NCI-H187 (cell line): ENCODE measurements at regions not wholly inside any gene's neighbourhood (a gene's known extent, or its start where the extent isn't known, plus 50 kb on each side); places are given as distances from the start of the nearest gene placed in this dataset.

Source experiments
- DNase-seq, 2 experiments: peaks; one replicate each; lab custom pipeline; 2025; lab: John Stamatoyannopoulos, UW

DNA sequence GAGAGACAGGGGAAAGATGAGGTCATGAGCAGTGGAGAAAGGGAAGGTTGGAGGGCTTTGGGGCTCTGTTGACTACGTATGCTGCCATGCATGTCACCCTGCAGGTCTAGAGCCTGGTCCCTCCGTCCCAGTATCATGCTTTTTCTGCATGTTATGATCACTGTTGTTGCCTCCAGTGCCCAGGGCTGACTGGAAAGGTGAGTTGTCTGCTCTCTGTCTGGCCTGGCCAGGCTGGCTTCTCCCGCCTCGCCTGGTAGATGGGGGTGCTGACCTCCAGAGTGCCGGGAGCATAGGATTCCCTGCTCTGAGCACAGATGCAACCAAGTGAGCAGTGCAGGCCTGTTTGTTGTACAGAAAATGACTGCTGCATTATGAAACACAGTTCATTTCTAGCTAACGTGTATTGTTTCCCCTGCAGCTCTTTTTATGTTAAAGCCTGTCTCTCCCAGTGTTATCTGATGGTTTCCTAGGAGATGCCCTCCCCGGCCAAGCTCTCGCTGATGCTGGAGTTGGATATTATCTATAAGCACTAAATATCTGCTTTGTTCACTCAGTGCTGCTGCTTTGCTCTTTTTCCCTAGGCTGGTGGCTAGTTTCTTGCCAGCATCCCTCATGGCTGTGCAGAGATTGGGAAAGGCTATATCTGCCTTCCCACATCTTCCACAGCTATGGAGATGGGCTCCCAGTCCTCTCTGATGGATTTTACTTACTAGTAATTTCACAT lies 158.2 kb downstream of the TDRD15 start:
- no peak for DNase-seq

DNA sequence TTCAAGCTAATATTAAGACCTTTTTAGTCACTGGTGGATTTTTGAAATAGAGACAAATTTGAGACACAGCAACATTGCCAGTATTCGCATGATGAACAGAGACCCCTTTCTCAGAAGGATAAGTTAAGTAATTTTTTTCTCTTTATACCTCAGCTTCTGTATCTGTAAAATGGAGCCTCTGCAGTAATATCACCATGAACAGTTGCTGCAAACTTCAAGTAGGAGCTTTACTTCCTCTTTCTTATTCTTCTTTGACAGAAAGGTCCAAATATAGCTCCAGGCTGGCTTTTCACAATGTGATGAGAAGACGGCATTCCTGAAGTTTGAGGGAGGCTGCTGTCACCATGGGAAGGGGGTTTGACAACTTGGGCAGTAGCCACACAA lies 158.7 kb downstream of the TDRD15 start:
- no peak for DNase-seq

DNA sequence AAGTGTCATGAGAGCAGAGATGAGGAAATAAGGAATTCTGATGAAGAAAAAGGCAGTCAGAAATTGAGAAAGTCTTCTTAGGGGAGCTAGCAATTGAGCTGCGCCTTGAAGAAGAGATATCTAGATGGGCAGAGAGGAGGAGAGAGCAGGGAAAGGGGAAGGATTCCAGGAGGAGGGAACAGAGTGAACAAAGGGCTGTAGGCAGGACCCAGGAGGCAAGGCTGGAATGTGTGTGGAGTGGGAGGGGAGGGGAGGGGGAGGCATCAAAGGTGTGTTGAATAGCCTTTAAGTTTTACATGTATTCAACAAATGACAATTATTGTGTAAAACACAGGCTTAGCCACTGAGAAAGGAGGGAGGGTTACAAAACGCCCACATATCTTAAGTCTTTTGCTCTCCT lies 164.5 kb downstream of the TDRD15 start:
- DNase-seq, result no peak

DNA sequence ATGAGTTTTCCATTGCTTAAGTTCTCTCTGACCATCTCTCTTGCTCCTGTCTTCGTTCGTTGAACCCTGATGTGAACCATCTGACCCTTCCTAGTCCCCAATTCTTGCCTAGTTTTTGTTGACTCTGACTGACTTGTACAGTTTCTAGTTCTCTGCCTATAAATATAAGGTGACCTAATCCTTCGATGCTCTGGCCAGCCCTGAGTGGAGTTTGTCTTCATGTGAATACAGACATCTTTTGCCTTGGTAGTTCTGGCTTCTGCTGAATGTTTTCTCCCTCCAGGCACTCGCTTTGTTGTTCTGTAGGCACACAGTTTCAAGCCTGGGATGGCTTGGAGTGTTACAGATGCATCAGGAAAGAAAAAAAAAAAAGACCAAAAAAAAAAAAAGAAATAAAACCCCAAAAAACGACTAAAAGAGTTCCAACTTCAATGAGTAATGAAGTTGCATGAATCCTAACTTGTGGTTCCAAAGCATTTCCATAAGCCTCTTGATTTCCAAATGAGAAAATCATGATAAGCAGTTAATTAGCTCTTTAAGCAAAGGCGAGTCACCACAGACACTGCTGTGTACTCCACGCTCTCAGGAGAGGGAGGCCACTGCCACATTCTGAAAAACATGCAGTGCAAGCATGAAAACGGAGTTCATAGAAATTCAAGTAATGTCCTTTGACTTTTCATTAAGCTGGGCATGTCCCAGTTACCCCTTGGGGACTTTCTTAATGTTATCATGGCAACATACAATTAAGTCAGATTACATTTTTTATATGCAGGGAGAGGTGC lies 165.2 kb downstream of the TDRD15 start:
- DNase-seq, result no peak

DNA sequence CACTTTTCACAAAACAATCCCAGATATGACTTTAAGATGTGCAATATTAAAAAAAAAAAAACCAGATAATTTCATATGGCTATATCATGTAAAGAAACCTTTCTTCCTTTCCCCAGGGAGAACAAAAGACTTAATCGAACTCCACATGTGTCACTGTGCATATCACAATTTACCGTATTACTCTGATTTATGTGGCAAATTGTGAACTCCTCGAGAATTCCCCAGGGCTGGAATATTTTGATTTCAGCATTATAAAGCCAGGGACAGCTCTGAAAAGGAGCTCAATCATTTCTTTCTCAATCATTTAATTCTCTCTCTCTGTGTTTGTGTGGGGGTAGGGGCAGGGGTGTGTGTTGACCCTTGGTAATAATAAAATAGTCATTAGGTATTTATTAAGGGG lies 165.8 kb downstream of the TDRD15 start:
- DNase-seq, result no peak

DNA sequence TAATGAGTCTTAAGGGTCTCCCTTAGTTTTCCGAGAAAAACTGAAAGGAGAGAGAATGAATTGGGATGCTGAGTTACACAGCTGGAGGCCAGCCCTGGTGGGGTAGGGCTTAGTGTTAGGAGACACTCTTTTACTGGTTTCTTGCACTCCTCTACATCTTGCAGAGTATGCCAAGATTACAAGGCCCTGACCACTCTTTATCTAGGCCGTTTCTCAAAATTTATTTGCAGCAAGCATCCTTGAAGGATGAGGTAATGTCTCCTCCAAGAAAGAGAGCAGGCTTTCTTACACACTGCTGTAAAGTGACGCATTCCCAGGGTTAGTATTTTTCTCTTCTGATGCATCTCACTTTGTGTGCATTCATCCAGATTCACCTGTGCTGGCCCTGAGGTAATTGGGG lies 166.2 kb downstream of the TDRD15 start:
- DNase-seq, result no peak

DNA sequence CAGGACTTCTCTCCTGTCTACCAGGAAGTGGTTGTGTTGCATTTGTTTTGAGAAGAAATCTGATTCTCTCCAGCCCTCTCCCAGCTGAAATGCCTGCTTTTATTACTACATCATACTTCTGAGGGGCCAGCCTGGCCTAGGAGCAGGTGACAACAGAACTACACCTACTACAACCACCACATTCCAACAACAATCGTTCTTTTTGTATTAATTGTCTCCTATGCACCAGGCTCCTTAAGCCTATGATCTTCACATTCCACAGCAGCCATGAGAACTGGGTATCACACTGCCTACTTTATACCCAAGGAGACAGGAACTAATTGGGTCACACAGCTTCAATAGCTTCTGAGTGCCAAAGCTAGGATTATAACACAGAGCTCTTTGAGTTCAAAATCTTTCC lies 167.7 kb downstream of the TDRD15 start:
- DNase-seq, result no peak

DNA sequence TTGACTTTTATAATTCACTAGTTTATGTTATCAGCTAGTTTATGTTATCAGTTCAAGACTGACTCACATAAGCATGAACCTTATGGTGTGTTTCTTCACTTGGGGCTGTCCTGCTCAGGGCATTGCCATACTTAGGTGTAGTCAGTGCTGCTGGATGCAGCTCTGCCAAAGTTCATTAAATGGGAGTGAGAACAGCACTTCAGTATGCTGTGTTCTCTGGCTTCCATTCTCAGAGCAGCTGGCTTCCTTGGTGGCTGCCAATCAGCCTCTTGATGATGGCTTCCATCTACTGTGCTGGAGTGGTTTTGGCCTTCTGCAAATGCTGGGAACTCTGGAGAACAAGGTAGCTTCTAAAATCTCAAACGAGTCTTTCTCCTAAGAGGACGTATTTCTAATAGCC lies 170.7 kb downstream of the TDRD15 start:
- DNase-seq, result no peak

DNA sequence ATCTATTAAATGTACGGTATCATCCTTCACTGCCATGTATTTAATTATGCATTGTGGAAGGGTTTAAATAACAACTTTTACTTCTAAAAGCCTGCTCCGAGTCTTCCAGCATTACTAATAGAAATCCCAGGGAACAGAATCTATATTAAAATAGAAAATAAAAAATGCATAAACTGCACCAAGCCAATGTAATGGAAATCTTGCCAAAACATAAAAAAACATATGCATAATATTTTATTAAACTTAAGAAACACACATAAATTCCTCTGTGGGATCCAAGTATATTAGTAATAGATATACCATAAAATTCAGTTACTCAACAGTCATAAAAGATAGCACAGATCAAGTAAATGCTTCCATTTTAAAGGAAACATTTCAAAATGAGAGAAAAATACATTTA lies 175.6 kb downstream of the TDRD15 start:
- no peak for DNase-seq

DNA sequence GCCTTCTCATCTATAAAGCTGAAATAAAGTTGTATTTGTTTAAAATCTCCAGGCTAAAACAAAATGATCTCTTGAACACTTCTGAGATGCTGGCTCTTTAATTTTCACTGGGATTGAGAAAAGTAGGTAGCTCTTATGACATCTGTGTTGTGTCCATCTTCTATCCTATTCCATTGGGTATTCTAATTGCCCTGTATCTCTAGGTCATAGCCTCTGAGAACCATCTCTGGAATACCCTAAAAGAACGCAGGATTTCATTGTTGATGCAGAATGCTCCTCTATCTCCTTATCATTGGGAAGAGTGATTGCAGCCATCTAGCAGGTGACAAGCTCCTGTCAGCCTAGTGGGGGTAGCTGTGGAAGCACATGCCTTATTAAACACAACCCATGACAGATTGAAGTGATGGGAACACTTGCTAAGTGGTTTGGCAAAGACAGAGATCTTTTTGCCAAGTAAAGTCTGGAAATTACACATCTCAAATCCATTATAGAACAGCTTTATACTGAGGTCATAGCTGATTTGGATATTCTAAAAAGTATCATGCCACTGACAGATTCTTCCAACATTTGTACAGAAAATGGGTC lies 178.2 kb downstream of the TDRD15 start:
- DNase-seq, result no peak

DNA sequence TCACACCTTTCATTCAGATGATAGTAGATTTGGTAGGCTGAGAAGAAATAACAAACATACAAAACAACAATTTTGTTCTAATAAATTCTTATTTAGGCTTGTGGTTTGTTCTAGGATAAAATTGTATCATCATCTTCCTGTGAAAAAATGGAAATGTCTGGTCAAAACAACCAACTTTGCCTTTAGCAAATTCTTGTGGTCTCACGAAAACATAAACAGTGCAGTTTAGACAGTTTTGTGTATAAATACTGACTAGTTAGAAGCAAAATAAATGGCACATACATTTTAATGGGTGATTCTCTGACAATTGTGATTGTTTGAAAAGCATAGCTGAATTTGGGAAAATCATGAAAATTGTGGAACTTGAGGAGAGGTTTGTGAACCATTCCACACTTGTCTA lies 180.1 kb downstream of the TDRD15 start:
- no peak for DNase-seq

DNA sequence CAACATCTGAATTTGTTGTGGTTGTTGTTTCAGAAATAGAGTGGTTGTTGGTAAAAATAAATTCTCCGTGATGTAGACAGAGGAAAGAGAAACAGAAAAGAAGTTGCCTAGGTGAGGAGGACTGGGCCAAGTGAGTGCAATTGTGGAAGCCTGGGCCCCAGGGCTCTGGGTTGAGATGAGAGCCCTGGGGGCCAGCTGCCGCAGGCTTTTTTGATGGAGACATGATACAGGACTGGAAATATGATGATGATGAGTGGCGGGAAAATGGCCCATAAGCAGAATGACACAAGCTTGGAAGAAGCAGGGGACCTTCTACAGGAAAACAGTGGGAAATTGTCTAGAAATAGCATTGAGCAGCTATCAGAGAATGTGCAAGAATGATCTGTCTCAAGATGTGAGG lies 181.8 kb downstream of the TDRD15 start:
- DNase-seq, result no peak

DNA sequence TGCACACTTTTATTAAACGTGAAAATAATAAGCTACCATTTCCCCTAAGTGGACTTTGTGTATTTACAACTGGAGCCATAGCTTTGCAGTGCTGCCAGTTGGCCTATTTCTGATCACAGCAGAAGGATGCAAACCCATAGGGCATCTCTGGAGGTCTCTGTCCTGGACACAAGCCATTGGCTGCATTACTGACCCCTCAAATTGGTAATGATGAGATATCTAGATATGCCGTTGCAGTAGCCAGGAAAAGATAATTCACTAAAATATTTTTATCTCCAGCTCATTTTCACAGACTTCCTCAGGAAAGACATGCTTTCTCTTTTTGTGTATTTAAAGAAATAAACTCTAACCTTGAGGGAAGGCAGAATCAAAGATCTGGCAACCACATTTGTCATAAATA lies 182.5 kb downstream of the TDRD15 start:
- DNase-seq, result no peak

DNA sequence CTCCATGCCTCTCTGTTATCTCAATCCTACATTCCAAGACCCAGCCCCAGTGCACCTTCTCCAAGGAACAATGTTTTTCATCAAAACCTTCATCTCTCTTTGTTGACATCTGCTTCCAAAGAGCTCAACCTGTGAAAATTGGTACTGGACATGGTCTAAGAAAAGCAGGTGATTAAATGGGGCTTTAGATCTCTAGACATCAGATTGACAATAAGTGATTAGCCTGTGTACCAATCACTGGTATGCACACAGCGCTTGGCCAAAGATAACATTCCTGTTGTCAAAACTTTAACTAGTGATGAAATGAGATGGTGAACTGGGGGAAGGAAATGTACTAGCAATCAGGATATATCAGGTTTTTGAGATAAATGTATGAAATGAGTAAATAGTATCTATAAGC lies 183.3 kb downstream of the TDRD15 start:
- no peak for DNase-seq

DNA sequence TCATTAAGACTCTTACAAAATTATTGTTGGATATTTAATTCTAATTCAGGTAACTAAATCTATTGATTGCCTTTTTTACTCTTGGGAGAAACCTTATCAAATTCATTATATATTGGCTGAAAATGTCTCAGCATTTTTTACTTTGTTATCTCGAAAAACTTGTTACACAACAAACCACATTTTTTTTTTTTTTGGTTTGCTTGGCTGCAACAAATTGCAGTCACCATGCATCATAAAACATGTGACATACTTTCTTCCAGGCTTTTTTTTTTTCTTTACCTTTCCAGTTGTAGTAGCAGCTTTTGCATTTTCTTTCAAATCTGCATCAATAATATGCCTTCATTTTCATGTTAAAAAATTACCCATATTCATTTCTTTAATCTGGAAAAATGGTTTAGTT lies 186.7 kb downstream of the TDRD15 start:
- DNase-seq, result no peak

DNA sequence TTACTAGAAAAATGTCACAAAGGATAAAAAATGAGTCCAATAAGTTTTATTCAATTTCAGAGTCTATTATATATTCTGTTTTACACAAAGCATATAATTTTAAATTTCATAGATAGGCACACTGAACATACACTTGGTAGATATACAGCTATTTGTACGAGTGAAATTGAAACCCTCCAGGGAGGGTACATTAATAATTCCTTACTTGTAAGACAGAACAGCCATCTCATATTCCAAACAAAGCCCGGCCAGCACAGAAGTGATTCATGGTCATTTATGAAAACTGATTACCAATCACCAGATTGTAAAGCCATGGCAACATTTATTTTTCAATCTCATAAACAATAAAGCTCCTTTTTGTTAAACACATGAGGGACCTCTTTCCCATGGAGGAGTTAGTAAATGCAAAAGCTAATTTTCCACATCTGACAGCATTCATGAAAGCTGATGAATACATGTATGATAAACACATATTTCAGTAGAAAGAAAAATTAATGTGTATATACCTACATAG lies 190.6 kb downstream of the TDRD15 start:
- no peak for DNase-seq

DNA sequence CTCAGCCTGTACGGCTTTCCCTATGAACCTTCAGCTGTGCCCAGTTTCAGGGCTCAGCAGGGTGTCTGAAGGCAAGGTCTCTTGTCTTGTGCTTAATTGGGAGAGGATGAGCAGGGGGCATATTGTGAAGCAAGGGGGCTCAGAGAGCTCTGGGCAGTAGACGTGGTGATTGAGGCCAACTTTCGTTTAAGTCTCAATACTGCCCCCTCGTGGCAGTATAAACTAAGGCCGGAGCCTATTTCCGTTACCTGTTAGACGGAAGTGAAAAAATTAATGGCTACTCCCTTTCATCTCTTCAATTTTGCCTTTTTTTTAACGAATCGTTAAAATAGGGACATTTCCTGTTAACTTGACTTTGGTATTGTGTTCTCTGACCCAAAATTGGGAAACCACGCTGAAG lies 193.4 kb downstream of the TDRD15 start:
- no peak for DNase-seq

DNA sequence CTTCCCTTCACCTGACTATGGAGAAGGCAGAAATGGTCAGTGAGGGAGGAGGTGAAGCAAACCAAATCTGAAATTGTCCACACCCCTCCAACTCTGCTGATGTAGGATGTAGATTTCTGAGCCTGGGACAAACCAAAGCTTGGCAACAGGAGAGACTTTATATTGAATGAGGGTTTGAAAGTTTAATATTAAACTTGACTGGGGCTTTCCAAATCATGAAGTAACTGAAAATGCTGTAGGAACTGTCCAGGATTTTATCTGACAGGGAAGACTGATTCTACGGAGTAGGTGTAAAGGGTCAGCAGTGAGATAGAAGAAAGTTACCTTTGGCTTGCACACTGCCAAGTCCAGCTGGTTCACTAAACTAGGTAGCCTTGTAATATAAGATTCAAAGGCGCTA lies 194.5 kb downstream of the TDRD15 start:
- DNase-seq, result no peak

DNA sequence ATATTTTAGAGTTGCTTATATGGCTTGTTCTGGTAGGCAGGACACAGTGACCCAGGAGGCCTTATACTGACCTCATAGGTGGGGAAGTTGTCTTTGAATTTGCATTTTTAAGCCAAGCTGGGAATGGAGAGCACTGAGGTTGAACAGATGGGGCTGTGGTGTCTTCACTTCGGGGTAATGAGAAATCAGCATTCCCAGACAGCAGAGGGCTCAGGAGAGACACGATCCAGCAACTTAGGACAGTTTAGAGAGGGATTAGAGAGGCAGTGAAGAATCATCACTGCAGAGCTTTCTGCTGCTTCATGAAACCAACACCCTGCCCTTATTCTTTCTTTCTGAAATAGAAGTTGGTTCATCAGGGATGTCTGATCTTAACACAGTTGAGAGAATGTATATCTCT lies 202.4 kb downstream of the TDRD15 start:
- no peak for DNase-seq

DNA sequence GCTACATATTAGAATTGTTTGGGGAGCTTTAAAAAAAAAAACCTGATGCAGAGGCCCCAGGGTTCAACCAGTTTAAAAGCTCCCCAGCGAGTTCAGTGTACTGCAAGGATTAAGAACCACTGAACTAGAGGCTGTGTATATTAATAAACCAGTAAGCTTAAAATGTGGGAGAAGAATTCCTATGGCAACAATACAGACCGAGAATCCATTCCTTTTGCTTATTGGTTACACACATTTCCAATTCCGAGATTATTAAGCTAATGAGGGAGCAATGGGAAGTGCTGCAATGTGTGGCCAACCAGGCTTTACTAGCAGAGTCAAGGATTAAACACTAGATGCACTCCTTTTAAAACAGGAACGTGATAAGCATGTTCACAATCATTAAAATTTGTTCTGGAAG lies 204.4 kb downstream of the TDRD15 start:
- no peak for DNase-seq

DNA sequence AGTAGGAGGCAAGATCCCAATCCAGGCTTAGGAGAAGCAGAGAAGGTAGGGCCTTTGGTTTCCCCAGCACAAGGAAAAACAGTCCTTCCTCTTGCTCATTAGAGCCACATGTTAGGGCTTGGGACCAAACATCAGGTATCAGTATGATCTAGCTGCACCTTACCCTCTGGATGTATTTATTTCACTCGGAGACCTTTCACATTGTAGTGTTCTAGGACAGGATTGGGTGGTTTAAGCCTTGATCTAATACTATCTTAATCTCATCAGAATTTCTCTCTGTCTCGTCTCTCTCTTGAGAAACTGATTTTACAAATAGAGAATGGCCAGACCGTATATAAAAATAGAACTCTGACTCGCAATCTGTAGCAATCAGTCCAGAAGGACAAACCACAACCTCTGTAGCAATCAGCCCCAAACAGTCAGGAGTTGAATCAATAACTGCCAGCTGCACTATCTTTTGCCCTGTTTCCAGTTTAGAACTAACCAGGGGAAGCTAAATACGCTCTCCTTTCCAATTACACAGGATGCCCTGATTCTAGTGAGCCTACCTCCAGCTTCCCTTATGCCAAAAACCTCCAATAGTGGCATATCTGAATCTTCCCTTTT lies 207.1 kb downstream of the TDRD15 start:
- no peak for DNase-seq

DNA sequence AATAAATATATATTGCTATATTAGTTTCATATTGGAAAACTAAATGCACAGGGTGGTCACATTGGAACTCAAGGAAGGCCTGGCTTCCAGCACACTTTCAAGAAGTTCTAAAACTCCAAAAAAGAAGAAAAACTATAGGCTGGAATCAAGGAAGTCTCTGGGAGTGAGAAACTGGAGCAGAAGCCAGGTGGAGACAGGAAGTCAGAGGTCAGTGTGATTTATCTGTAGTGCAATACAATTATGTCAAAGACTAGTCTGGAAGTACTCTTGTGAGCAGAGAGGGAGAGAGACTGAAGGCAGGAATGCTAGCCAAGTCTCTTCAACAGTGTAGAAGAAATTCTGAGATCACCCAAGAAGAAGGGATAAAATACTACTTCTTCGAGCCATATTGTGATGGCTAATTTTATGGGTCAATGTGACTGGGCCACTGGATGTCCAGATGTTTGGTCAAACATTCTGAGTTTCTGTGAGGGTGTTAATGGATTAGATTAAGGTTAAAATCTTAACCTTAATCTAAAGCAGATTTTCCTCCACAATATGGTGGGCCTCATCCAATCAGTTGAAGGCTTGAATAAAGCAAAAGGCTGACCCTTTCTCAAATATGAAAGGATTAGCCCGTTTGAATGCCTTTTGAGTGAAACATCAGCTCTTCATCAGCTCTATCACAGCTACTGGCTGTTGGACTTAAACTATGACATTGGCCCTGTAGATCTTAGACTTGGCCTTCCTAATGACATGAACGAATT lies 208.0 kb downstream of the TDRD15 start:
- DNase-seq, result no peak
